ENCODE measurements at regions not wholly inside any gene's neighbourhood (a gene's known extent, or its start where the extent isn't known, plus 50 kb on each side); places are given as distances from the start of the nearest gene placed in this dataset.

GRCh38 chr7:52897713-52898112, 137.7 kb upstream of the POM121L12 start:
- Histone ChIP-seq H2BK15ac (ENCODE audit: low read length) (no peak overlapping the region), H2AFZ (ENCODE audit: low read length) (no peak overlapping the region), H3K27ac (ENCODE audit: low read depth, low read length) (no peak overlapping the region), H3K4ac (replicated peaks; ENCODE audit: insufficient read length, low read depth, low read length) (no peak overlapping the region), H3K9me3 (ENCODE audit: insufficient read depth in 2 of 2, low read depth in 1 of 2, low read length in 1 of 2) (no peaks in the 10 kb centered on the region), H3K79me2 (ENCODE audit: control insufficient read depth in 1 of 2, insufficient read depth in 2 of 2, low read length in 2 of 2) (no peaks in the 10 kb centered on the region), H3K18ac (ENCODE audit: extremely low read depth, low read length) (no peak overlapping the region), H4K8ac (ENCODE audit: extremely low read depth, insufficient read depth, low read length) (no peak overlapping the region), H2BK20ac (ENCODE audit: low read length) (no peak overlapping the region), H3K27me3 (replicated peaks in 1 of 4; ENCODE audit: control insufficient read depth in 3 of 4, extremely low read depth in 1 of 4, insufficient read depth in 3 of 4, low read length in 3 of 4) (no peaks in the 10 kb centered on the region), H3K23me2 (ENCODE audit: low read depth, low read length) (no peaks in the 10 kb centered on the region), H2AK5ac (ENCODE audit: low read depth, low read length) (no peak overlapping the region), H4K20me1 (replicated peaks in 1 of 2; ENCODE audit: control insufficient read depth in 1 of 2, insufficient read depth in 2 of 2, low read length in 2 of 2) (no peaks in the 10 kb centered on the region), H3K4me2 (ENCODE audit: insufficient read depth in 1 of 2, low read depth in 2 of 2, low read length in 2 of 2) (no peak overlapping the region), H4K91ac (replicated peaks; ENCODE audit: insufficient read length, low read length) (no peak overlapping the region), H3K9ac (replicated peaks in 1 of 4; ENCODE audit: extremely low read depth in 1 of 4, low read depth in 3 of 4, low read length in 3 of 4) (no peak overlapping the region; a peak in 1 of 7 replicates), H3K23ac (ENCODE audit: insufficient read length) (no peak overlapping the region), H3K4me1 (replicated peaks in 1 of 4; ENCODE audit: control insufficient read depth in 3 of 4, insufficient read depth in 4 of 4, low read length in 3 of 4) (no peaks in the 10 kb centered on the region), H3K14ac (ENCODE audit: insufficient read length) (no peak overlapping the region), H3K36me3 (ENCODE audit: control insufficient read depth in 2 of 4, insufficient read depth in 4 of 4, low read length in 3 of 4) (no peaks in the 10 kb centered on the region), H3K4me3 (ENCODE audit: extremely low read depth in 1 of 4, insufficient read depth in 2 of 4, low read depth in 3 of 4, low read length in 4 of 4) (no peak overlapping the region), H2BK12ac (ENCODE audit: low read depth, low read length) (no peak overlapping the region), H4K5ac (ENCODE audit: insufficient read length, low read depth, low read length) (no peak overlapping the region), H3K79me1 (ENCODE audit: low read depth, low read length) (no peaks in the 10 kb centered on the region), H2BK120ac (replicated peaks; ENCODE audit: low read depth, low read length) (no peak overlapping the region), H3K56ac (replicated peaks; ENCODE audit: insufficient read length, low read depth, low read length) (no peak overlapping the region), H2BK5ac (ENCODE audit: low read depth, low read length) (no peak overlapping the region)
- FAIRE-seq (no peak), DNase-seq (ENCODE audit: low read depth in 1 of 2, low spot score in 2 of 2) (no peak)
- POLR2A ChIA-PET (ENCODE audit: partially characterized antibody), result no interaction called here
- WGBS, 2 experiments (ENCODE audit: extremely low coverage in 1 of 2, insufficient coverage in 1 of 2, insufficient read length in 1 of 2, insufficient replicate concordance in 2 of 2, low coverage in 1 of 2, low lambda C conversion rate in 2 of 2, missing lambda C conversion rate in 1 of 2), result 92% methylated on average over 5 of the region's 5 CpGs; no CpG with 5 or more reads in 1 of the 2 experiments
- CTCF ChIA-PET (ENCODE audit: partially characterized antibody), result interaction anchor here (0.6 to 0.7 kb wide), 2 partner anchors 1094 to 1122 kb away, joined by 3 read pairs; no protein-coding TSS in a partner anchor
- no peak for TF ChIP-seq CBX8 (IDR thresholded peaks at IDR 0.05; ENCODE audit: borderline replicate concordance, low read depth, low read length)

All from H1 (cell line).